LoVo (cell line): ENCODE measurements at regions not wholly inside any gene's neighbourhood (a gene's known extent, or its start where the extent isn't known, plus 50 kb on each side); places are given as distances from the start of the nearest gene placed in this dataset.
"Not testable (repeated sequence)": the region's sequence is repeated elsewhere in the genome, so short reads cannot be mapped to it uniquely, and the experiment has no call there.

Source experiments
- DNase-seq: peaks from one replicate; pipeline ENCODE4 v3.0.0-alpha.2; 2016; ENCODE audit warnings: low spot score

DNA sequence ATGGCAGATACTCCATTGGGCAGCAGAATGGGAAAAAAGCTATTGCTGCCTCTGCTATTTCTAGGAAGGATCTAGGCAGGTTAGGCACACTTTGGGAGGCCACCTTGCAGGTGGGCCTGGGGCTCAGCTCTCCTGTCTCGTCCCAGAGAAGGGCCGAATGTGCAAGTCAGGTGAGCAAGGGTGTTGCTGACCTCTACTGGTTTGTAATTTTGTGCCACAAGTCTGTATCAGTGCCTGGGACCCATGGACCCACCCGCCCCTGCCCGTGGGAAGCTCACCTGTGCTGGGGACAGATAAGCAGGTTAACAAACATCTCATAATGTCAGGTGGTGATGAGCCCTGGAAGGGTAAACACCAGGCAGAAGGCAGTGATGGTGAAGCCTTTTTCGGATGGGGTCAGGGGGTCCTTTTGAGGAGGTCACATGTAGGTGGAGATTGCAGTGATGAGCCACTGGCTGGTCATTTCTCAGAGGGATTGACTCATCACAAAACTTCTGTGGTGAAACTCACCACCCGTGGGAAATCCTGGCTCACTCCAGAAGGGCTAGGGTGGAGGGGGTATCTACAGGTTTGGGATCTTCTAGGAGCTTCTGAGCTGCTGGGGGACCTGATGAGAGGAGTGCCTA lies 161.3 kb downstream of the KLF13 start:
- DNase-seq, result no peak

DNA sequence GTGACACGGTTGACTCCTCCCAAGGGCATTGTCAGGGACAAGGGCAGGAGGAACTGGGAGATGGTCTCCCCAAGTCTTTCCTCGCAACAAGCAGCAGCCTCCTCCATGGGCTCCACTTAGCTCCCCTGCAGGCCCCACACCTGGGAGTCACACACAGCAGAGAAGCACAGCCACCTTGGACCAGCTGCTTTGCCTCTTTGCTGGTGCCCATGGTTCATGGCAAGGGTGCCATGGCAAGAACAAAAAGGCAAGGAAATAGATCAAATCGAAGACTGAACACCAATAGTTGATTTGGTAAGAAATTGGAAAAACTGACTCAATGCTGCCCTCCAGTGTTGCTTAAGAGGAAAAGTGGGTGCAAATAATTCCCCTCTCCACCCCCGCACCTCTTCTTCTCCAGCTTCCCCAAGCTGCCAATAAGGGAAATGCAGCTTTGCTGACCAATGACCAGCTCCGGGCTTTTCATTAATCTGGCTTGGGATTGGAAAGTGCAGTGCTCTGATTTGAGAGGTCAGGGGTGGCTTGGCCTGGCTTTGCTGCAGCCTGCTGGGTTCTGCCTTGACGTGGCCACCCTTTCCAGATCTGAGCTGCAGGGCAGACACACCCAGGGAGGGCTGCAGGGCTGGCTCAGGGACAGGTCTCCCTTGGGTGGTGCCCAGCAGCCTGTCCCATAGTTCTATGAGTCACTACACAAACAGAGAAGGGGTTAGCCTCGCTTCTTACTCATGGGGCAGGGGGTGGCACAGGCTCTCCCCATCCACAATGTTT lies 162.0 kb downstream of the KLF13 start:
- DNase-seq, result peak; percentile 78

DNA sequence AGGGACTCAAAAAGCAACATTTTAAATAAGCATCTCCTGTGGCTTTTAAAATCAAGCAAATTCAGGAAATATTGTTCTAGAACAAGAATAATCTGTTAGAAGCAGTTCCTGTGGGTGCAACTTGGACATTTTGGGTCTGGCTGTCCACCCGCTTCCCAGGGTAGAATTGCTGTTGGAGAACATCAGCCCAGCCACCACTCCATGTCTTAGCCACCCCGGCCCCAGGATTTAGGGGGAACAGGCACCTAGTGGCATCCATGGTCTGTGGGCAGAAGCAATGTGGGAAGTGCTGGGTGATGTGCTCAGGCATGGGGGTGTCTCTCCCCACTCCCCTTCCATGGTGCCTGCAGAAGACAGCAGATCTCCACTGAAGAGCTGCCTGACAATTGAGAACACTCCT lies 162.6 kb downstream of the KLF13 start:
- no peak for DNase-seq

DNA sequence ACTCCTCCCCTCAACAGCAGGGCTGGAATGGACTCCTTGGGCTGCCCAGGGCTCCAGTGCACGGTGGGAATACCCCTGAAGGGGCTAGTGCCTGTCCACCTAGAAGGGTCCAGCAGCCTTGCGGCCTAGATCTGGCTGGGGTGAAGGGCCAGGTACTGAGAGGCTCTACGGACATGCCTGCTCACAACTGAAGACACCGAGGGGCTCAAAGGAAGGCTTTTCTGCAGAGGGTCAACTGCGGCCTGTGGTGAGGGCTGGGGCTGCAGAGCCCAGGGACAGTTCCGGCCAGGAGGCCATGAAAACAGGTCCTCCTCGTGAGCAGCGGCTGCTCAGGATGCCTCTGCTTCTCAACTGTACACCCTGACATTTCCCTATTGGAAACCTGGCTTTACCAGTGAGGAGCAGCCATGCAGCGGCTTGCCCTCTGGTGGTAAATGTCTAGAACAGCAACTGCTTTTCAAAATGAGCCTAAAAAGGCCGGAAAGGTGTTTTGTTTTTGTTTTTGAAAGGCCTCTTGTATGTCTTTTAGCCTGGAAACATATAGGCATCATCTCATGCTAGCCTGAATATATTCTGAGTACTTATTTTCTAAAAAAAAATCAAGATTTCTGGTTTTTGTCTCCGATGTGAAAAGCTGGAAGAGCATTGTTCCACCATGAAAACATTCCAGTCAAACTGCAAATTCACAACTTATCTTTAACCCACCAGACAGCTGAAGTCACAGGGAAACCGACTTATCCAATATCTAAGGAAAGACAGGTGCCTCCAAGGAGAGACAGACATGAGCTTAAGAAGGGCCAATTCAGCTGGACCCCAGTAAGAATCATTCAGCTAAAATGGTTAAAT lies 163.4 kb downstream of the KLF13 start:
- peak; percentile 71 for DNase-seq

DNA sequence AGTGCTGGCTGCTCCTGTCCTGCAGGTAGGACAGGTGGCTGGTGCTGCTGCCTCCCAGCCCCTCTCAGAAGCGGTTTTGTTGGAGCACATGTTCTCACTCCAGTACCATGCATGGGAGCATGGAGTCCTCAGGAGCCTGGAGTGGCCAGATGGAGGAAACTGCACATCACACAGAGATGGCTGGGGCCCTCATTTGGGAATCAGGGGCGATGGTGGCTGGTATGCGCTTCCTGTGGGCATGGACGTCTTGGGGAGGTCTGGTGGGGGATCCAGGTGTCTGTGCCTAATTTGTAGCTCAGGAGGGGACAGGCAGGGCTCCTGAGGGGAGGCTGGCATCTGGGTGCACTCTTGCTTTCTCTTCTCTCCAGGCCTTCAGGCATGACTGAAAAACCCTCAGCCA lies 168.2 kb downstream of the KLF13 start:
- no peak for DNase-seq

DNA sequence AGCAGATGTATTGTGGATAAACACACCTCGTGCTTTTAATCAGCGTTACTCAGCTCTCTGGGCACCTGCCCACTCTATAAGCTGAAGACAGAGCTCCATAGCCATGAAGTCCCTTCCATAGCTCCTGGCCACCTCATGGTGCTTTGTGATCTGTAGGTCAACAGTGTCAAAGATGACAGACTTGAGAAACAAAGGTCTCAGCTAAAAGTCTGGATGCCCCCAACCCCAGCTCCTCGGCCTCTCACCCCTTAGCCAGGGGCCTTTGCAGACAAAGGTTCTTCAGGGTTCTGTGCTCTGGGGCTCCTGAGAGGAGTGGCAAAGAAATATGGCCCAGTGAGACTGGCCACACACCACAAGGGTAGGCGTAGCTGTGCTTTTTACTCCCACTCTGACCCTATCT lies 168.6 kb downstream of the KLF13 start:
- DNase-seq, result no peak

DNA sequence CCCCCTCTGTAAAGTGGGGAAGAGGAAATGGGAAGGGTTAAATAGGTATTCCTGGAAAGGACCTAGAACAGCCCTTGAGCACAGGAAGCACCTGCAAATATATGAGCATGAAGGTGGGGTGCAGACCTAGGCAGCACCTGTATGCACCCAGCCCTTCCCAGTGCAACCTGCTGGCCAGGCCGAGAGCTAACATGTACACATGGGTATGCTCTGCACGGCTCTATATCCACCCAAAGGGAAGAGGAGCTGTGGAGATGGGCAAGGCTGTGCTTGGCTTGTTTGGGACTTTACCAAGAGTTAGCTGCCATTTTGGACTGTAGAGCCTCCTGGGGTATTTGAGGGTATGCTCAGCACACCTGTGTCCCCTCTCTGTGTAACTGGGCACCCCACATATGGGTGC lies 171.2 kb downstream of the KLF13 start:
- DNase-seq, result no peak

DNA sequence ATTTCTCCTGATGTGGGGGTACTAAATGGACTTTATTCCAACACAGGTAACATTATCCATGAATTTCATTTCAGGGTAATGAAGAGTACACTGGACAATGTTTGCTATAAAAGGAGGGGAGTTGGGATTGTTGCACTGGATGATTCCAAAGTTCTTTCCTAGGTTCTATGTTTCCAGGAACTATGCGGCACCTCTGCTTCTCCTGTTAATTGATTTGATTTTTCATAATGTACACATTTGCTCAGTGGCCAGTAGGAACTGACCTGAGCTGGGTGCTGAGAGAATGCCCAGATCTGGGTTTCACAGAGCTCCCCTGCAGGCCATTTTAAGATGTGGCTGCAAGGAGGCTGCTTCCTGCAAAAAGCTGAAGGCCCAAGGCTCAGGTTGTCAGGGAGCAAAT lies 171.7 kb downstream of the KLF13 start:
- DNase-seq, result no peak

DNA sequence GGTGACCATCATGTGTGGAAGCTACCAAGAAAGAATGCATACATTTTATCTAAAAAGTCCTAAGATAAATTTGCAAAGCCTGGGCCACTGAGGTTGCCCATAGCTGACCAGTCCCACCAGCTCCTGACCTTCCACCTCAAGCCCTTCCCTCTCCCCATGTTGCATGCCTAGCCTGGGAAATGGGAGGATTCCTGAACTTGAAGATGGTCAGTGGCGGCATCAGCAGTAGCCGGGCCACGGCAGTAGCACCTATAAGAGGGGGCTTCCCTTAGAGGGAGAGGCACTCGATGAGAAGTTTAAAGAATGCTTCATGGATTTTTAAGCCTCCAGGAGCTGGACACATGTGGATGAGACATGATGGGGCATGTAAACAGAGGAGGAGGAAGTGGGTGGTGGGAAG lies 172.1 kb downstream of the KLF13 start:
- no peak for DNase-seq

DNA sequence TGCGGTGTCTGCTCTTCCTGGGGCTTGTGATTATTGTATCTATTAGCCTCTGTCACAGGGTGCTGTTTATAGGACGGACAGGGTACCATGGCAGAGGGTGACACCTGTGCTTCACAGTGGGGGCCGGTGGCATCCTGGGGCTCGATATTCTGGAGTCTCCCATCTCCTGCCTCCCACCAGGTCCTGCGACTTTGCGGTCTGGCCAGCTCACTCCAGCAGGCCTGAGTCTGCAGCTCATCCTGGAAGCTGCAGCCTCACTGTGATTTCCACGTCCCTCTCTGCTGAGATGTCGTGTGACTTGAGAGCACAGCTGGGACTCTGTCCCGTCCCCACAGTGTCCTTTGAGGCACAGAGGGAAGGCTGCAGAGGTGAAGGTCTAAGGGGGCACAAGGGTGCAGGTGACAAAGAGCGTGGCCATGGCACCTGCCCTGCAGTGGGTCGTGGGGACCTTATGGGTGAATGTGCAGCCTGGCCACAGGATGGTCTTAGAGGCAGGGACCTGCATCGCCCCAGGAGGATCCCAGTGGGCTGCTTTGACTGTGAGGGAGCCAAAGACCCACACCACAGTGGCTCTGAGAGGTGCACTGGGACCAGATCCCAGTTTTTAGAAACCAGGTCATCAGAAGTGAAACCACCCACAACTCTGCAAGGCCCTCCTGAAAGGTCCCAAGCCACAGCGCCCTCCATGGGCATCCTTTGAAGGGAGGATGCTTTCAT lies 172.8 kb downstream of the KLF13 start:
- no peak for DNase-seq

DNA sequence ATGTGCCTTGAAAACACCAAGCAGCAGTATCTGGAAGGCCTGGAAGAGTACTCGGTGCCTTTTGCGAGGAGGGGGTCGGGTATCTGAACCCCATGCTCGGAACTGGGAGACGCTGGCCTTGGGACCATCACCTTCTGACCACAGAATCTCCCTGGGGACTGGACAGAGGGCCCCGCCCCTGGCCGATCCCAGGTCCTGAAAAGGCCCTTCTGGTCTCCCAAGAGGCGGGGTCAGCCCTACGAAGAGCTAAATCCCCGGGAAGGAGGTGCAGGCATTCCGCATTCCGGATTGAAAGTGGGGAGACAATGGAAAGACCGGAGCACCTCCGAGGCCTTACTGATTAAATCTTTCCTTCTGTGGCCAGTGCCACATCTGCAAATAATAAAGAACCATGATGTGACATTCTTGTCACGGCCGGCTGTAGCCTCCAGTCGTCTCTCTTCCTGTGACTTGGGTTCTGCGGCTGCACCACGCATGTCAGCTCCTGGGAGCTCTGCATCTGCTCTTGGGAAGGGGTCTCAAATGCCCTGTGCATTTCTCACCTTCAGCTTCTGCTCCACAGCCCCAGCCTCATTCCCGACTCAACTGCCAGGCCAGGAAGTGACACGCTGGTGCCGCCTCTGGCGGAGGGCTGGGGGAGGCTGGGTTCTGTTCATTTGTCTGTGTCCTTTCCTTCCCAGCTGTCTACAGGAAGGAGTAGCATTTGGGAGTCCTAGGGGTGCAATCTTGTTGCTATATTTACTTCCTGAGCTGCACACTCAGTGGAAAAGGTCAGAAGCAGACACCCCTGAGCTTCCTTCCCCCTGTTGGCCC lies 173.5 kb downstream of the KLF13 start:
- DNase-seq, result no peak

DNA sequence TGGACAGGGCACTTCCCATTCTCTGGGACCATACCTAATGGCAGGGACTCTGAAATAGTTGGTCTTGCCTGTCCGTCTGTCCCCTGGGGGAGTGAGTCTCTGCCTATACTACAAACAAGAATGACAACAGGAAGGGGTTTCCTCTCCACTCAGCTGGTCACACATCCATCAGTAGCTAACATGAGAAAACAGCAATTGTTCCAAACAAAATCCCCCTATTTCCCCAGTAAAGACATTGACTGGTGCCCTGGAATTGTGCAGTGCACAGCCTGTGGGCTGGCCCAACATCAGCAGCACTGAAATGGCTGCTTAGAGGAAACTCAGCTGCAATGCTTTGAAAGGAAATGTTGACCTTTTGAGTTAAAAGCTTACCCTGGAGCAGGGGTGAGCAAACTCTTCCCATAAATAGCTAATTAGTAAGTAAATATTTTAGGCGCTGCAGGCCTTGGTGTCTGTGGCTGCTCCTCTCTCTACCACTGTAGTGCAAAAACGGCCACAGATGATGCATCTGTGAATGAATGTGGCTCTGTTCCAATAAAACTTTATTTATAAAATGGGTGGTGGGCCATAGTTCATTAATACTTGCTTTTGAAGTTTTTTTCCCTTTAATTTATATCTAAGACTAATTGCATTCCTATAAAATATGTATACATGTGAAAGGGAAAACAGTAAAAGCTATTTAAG lies 174.3 kb downstream of the KLF13 start:
- no peak for DNase-seq

DNA sequence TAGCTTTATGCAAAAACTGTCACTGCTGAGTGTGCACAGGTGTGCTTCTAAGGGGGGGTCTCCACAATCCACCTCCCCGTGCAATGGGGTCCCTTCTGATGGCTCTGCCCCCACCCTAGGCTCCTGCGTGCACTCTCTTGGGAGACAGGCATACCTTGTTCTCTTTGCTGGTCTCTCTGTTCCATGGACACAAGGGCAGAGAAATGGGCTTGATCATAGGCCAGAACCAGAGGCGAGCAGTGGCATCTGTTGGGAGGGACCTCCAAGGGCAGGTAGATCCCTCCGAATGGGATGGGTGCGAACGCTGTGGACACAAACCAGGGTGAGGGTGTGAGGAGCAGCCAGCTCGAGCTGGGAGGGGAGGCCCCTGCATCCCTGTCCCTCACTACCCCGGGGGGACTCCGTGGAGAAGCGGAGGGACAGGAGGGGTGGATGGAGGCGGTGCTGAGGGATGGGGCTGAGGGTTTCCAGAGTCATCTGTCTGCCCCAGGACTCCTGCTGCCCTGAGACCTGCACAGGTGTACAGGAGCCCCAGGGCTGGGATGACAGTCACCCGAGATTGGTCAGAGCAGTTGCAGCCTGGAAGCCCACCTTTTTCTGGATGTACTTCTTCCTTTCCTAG lies 175.0 kb downstream of the KLF13 start:
- DNase-seq, result no peak

DNA sequence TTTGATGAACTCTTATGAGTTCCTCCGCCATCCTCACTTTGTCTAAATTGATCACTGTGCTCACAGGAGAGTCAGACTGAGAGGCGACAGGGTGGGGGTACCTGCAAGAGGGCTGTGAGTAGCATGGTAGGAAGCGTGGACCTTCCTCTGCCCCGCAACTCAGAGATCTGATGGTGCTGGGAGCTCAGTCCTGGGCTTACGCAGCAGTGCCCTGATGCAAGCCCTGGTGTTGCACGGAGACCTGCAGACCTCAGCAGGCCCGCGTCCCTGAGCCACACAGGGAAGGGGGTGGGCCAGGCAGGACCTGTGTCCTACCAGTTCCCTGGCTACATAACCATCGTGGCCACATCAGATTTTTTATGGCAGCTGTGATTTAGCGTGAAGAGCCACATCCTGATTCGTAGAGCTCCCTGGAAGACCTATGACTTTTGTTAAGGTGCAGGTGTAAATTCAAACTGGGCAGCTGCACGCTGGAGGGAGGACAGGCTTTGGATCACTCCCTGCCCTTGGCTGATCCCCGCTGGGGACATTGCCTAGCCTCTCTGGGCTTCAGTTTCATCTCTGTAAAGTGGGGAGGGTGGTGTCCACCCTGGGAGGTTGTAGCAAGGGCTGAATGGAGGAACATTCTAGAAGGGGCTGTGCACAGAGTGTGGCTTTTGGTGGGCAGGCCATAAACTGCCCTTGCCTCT lies 176.1 kb downstream of the KLF13 start:
- no peak for DNase-seq

DNA sequence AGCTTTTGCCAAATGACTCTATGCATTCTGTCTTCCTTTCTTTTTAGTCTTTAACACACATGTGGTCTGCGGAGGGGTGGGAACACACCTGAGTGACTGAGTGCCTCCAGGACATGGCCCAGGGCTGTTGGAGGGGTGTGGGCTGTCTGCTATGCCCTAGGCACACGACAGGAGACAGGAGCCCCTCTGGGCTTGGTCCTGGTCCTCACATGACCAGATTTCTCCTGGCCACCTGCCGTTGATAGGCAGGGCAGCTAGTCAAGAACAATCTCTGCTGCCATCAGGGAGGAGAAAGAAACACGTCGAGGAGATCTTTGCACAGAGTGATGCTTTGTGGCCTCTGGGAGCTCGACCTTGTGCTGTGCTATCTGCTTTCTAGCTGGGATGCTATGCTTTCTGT lies 176.6 kb downstream of the KLF13 start:
- no peak for DNase-seq

DNA sequence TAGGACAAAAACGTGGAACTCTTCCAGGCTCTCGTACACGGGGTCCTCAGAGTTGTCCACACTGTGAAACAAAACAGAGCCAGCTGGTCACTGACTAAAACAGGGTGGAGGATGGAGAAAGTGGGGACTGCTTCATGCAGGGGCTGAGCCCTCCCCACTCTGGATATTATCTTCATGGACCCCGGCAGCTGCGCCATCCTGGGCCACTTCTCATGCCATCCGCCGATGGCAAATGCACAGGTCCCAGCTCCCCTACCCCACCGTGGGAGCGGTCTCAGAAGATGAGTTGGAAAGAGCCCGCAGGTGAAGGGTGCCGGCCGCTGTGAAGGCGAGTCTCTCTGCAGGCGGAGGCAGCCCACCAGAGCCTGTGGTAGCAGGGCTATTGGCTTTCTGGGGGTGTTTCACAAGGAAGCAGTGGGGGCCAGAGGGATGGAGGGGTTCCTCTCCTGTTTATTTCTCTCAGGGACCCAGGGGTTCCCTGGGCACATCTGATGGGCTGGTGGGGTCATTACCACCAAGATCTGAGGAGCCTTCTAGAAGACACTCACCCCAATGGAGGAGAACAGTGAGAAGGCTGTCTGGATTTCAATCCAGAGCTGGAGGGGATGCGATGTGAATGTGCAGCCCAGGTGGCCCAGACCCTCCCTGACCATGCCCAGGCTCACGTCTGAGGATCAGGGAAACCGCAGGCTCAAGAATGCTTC lies 177.3 kb downstream of the KLF13 start:
- DNase-seq, result no peak

DNA sequence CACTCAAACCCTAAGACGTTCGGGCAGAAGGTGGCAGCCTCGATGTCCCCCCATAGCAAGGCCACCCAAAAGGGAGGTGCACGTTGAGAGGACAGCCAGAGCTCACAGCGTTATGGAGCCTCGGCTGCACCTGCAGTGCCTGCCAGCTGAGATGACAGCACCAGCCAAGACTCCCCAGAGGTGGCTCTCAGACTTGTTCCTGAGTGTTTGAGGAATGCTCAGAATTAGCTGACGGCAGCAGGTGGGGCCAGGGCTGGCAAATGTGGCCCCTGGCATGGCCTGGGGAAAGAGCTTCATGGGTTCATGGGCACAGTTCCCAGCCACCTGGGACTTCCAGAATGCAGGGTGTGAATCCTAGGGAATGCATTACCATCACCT lies 177.8 kb downstream of the KLF13 start:
- peak; percentile 14 for DNase-seq

DNA sequence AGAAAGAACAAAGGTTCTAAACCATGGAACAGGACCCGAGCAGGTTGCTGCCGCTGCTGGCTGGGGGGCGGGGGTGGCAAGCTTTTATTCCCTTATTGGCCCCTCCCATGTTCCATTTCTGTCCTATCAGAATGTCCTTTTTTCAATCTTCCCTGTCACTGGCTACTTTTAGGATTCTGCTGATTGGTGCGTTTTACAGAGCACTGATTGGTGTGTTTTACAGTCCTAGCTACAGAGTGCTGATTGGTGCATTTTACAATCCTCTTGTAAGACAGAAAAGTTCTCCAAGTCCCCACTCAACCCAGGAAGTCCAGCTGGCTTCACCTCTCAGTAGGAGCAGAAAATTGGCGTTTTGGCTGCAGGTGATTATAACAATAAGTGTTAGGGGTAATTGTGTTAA lies 180.9 kb downstream of the KLF13 start:
- DNase-seq, result not testable (repeated sequence)

DNA sequence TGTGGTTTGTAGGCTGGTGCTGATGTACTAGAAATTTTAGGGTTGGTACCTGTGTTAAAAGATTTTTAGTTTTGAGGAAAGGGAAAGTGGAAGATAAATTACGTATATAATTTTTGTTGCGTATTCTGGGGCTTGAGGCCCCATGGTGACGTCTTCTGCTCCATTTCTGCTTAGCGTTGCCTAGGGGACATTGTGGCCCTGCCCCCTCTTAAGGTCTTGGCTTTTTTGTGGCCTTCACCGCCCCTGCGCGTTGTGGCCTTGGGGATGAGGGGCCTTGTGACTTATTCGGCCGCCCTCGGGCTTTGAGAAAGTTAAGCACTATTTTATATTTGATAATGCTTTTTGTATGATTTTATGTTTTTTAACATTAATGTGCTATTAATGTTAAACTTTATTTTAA lies 182.0 kb downstream of the KLF13 start:
- no peak for DNase-seq
